NCI-H2227 (cell line): ENCODE measurements at regions not wholly inside any gene's neighbourhood (a gene's known extent, or its start where the extent isn't known, plus 50 kb on each side); places are given as distances from the start of the nearest gene placed in this dataset.

Experiments used
- DNase-seq: peaks from one replicate; lab custom pipeline; 2025; ENCODE audit not compliant: unreplicated experiment; lab: John Stamatoyannopoulos, UW

GRCh38 chr12:3999904-4000303 is 126.7 kb upstream of the PARP11 start:
- no peak for DNase-seq

- no peak for DNase-seq
Measured at GRCh38 chr12:3998968-3999792, 126.0 kb upstream of the PARP11 start.

DNA sequence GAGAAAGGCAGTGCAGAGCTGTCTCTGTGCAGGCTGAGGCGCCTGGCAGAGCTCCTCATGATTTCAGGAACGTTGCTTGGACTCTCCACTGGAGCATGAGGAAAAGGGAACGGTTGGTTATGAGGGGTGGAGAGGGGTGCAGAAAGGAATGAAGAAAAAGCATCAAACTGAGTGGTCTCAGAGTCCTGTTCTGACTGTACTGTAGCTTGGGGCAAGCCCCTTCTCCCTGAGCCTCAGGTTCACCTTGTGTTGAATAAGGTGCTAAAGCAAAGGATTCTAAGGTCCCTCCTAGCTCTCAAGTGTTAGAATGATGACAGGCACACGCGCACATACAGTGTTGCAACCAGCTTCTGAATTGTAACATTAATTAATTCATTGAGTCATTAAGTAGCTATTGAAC is 125.2 kb upstream of the PARP11 start:
- no peak for DNase-seq

DNA sequence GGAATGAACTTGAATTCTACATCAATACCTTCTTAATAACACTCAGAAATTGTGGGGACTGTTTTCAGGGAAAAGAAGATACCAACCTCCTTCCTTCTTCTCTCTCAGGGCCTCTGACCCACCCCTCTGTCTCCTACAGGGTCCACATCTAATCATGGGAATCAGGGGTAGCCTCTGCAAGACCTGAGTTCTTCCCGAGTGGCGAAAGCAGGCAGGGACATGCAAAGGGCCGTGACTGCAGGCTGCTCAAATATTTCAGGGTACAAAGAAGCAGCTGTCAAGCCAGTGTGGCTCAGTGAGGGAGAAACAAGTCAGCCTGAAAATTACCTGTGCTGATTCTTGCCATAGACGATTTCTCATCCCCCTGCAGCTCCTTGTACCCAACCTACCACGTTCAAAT is 123.1 kb upstream of the PARP11 start:
- DNase-seq = no peak

DNA sequence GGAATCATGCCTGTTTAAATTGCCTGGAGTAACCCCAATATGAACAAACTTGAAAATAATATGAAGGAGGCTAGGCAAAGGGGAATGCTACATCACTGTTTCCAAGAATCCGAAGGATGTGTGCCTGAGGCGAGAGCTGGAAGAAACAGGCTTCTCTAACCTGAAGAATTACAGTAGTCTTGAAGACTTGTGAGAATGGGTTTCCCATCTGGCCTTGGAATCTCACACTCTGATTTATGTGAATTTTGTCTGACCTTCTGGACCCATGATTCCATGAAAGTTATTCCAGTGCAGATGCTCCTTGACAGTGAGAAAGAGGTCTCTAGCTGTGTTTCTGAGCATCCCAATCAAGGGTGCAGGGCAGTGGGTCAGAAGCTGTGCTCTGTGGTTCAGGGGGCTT is 122.1 kb upstream of the PARP11 start:
- no peak for DNase-seq

- DNase-seq = no peak
Measured at GRCh38 chr12:3994500-3994899, 121.3 kb upstream of the PARP11 start.

DNA sequence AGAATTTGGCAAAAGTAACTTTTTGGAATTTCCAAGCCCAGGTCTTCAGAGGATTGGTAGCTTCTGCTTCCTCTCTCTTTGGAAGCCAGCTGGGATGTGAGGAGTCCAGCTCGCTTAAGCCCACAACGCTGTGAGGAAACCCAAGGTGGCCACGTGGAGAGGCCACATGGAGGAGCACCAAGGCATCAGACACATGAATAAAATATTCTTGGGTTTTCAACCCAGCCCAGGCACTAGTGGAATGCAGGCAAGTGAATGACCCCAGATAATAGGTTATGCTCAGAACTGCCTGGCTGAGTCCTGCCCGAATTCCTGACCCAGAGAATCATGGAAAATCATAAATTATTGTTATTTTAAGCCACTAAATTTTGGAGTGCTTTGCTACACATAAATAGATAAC is 119.7 kb upstream of the PARP11 start:
- no peak for DNase-seq

DNA sequence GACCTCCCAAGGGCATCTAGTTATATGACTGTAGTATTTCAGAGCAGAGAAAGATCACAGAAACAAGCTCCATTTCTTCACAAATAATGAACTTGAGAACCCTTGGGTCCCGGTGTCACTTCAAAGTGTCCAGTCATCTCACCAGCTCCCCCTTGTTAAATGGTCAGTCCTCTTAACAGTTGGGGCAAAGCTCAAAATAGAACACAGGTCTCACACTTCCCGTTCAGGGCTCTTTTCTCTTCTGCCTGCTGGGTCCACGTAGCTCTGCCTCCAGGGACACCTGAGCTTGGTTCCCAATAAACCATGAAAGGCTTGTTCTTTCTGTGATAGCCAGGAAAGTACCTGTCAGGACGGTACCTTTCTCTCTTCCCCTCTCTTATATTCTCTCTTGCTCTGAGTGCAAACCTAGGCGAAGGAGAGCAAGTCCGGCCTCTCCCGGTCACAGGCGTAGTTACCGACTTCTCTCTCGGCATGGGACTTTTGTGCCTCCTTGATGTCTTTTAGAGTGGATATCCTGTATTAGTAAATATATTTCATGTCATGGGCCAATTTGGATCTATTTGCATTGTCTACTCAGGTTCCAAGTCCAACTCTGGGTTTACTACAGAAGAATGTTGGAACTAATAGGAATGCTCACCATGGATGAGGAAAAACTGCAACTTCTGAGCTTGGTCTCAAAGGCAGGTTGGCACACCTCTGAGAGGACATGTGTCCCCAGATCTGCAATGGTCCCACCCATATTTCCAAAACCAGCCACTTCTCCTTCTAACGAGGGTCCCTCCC is 118.8 kb upstream of the PARP11 start:
- no peak for DNase-seq

DNA sequence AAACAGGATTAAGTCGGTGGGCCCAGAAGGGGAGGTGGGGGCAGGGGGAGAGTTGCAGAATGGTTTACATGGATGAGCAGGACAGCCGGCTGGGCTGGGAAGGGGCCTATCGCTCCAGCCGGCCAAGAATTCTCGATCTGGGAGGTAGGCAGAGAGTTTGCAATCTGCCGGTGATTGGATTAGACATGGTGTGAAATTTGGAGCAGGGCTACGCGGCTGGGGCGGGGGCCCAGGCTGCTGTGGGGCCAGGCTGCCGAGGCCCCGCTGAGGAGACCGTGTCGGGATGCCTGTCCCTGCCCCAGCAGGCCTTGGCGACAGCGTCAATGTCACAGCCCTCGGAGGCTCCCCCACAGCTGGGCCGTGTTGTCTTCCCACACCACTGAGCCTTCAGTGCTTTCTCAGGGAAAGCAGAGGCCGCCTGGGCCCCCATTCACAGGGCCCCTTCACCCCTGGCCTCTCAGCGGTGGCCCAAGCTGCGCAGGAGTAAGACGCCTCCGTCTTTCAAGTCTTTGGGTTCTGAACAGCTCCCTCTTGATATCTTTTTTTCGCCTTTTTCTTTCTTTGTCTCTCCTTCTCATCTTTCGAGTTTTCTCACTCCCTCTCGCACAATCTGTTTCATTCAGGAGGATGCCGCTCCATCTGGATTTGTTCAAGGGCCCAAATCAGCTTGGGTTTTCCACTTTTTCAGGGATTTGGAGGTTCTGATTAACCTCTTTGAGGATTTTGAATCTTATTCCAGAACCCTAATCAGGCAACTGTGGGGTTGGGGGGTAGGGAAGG is 117.5 kb upstream of the PARP11 start:
- no peak for DNase-seq

DNA sequence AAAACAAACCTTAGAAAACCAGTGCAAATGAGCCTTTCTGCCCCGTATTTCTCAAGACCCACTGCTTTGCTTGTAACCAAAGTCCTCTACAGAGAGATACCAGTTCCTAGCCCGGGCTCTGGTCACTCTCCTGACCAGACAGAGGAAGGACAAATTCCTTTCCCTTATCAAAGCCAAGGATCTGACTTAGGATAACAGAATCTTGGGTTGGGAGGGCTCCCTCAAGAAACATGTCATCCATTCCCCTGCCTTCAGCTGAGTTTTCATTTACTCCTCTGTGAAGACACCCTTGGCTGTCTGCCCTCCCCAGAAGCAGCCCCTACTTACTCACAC is 116.0 kb upstream of the PARP11 start:
- DNase-seq = no peak

- no peak for DNase-seq
Measured at GRCh38 chr12:3988519-3989217, 115.5 kb upstream of the PARP11 start.

DNA sequence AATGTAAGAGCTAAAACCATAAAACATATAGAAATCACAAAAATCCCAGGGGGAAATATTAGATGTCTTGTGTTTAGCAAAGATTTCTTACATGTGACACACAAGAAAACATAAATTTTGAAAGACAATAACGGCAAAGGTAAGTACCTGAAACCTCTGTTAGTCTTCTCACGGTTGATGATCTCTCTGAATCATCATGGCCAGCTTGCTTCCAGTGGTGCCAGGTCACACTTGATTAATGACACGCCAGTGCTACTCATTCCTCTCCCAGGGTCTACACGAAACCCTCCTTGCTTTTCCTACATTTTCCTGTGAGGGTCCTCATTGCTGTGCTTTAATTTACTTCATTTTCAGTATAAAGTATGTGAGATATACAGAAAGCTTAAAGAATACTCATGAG is 114.4 kb upstream of the PARP11 start:
- DNase-seq = no peak

DNA sequence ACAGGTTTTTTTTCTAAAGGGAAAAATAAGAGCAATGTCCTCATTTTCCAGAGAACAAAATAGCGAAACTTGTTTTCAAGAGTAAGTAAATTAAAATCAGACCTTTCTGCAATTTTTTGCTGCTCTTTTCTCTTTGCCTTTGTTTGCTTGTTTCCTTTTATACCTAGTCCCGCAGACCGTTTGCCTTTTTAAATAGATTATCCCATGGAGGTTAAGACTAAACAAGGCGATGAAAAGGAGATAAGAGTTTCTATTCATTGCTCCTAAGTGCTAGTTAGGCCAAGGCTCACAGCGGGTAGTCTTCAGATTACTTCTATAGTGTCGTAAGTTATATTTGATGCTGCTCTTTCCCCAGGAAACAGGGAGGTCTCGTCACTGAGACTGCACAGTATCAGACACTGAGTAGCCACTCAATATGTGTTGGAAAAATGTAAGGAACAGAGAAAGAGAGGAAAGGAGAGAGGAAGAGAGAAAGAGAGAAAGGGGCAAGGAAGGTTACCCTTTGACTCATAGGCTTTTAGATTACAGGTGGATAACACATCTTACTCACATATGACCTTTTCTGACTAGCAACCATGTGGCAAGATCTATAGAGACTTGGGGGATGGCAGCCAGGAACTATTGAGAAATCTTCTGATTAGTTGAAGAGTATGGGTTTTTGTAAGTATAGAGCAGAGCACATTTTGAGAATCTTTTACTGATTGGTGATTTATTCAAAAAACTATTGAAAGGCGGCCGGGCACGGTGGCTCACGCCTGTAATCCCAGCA is 107.5 kb upstream of the PARP11 start:
- no peak for DNase-seq

- DNase-seq = no peak
Measured at GRCh38 chr12:3977621-3978020, 104.4 kb upstream of the PARP11 start.

DNA sequence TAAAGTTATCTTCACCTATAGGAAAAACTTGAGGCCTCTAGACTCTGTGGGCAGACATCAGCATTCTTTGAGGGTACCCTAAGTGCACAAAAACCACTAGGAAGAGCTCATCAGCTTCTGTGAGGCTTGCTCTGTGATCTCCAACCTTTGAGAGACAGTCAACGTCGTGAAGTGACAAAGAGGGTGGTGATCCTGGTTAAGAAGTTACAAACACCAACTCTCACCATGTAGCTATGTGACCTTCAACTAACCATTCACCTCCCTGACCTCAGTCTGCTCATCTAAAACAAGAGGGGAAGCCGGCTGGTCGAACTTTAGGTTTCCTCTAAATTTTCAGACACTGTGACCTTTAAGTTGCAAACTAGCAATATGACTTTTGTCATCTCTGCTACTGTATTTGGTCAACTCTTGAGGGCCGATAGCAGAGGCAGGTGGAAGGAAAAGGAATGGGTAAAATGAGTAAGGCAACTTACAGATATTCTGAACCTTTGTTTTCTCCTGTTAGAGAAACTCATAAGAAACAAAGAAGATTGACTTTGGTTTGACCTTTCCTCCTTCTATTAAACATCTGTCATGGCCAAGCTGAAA is 103.2 kb upstream of the PARP11 start:
- DNase-seq = no peak

DNA sequence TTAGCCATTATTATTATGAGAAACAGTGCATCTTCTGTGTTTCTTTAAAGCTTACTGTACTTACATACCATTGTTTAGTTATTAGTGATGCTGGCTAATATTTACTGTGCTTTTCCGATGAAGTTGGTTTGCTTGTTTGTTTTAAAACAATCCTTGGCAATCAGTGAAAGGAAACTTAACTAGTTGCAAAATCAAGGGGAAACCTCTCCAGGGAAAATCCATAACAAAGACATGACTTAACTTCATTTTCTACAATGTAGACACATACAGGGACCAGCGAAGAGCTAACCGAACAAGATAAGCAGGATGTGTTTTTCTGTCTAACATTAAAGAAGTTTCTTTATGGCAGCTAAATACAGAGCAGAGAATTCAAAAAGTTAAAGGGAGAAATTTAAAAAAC is 102.5 kb upstream of the PARP11 start:
- DNase-seq = no peak

DNA sequence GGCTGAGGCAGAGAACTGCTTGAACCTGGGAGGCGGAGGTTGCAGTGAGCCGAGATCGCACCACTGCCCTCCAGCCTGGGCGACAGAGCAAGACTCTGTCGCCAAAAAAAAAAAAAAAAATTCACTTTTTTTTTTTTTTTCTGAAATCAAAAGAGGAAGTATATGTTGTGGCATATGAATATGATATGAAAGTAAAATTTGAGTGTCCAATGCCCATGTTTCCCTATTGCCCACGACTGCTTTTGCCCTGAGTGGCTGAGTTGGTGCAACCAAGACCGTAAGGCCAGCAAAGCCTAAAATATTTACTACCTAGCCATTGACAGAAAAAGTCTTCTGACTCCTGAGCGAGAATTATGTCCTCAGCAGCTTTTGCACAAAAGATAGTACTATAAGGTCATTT is 101.7 kb upstream of the PARP11 start:
- DNase-seq = no peak

GRCh38 chr12:3973973-3974644 is 100.9 kb upstream of the PARP11 start:
- no peak for DNase-seq

DNA sequence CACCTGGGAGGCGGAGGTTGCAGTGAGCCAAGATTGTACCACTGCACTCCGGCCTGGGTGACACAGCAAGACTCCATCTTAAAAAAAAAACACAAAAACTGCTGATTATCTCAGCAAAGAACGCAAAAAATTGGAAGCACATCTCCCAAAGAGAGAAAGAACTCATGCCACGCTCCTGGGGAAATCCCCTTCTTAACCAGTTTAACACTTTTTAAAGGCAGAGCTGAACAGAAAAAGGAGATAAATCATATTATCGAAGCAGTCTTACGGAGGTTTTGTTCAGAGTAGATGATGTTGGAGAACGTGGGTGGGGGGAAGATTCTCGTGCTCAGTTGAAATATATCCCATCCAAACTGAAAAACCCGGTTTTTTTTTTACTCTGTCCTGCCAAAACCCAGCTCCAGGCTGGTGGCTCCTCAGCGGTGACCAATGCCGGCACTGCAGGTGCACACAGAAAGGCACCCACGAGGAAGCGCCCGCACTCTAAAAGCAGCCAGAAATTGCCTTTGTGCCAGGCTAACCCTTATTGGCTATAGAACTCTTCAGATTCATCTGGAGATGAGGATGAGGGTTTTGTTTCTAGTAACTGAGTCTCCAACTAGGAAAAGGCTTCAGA is 100.2 kb upstream of the PARP11 start:
- no peak for DNase-seq
